C4-2B (cell line): ENCODE measurements at regions not wholly inside any gene's neighbourhood (a gene's known extent, or its start where the extent isn't known, plus 50 kb on each side); places are given as distances from the start of the nearest gene placed in this dataset.

Experiments
- ZFX ChIP-seq: fragments of 450-650 bp; IDR thresholded peaks from 2 replicates; pipeline ENCODE4 v1.6.1; 2017
- TF ChIP-seq, protein P1 (sequence below): fragments of 450-650 bp; conservative IDR thresholded peaks from 2 replicates; pipeline ENCODE4 v1.5.1; 2017; ENCODE audit warnings: mild to moderate bottlenecking

- TF ChIP-seq, protein P1, sequence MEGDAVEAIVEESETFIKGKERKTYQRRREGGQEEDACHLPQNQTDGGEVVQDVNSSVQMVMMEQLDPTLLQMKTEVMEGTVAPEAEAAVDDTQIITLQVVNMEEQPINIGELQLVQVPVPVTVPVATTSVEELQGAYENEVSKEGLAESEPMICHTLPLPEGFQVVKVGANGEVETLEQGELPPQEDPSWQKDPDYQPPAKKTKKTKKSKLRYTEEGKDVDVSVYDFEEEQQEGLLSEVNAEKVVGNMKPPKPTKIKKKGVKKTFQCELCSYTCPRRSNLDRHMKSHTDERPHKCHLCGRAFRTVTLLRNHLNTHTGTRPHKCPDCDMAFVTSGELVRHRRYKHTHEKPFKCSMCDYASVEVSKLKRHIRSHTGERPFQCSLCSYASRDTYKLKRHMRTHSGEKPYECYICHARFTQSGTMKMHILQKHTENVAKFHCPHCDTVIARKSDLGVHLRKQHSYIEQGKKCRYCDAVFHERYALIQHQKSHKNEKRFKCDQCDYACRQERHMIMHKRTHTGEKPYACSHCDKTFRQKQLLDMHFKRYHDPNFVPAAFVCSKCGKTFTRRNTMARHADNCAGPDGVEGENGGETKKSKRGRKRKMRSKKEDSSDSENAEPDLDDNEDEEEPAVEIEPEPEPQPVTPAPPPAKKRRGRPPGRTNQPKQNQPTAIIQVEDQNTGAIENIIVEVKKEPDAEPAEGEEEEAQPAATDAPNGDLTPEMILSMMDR = no peak
- no peak for TF ChIP-seq ZFX
These were observed 61.2 kb upstream of the FAM20C start for GRCh38 chr7:130875-131780.
